NT2/D1 (cell line): ENCODE measurements at regions not wholly inside any gene's neighbourhood (a gene's known extent, or its start where the extent isn't known, plus 50 kb on each side); places are given as distances from the start of the nearest gene placed in this dataset.

Experiments used
- YY1 ChIP-seq: IDR thresholded peaks from 2 replicates; pipeline ENCODE4 v1.6.1; 2011; ENCODE audit not compliant: insufficient read length, insufficient read depth
- ZNF274 ChIP-seq: IDR thresholded peaks from 2 replicates; pipeline ENCODE4 v1.6.1; 2011; ENCODE audit warnings: mild to moderate bottlenecking, low read depth, low read length

GRCh38 chr22:44387486-44387885 is 74.7 kb upstream of the SHISAL1 start:
- TF ChIP-seq ZNF274, result no peak
- TF ChIP-seq YY1, result no peak
